Large intestine (tissue), 3 donors: ENCODE measurements at regions not wholly inside any gene's neighbourhood (a gene's known extent, or its start where the extent isn't known, plus 50 kb on each side); places are given as distances from the start of the nearest gene placed in this dataset.

ENCODE experiments used
- DNase-seq, 2 donors: peaks; one replicate each; pipeline versions ENCODE4 v3.0.0 to v3.0.0-alpha.2; 2013
- H3K27ac ChIP-seq: one replicate; pipeline ENCODE4 v1.5.1; 2013; ENCODE audit warnings: low read length
- H3K27me3 ChIP-seq: 2 replicates; pipeline ENCODE4 v1.6.1; 2013; ENCODE audit warnings: low read length; ENCODE audit not compliant: control insufficient read depth, insufficient read depth
- H3K36me3 ChIP-seq: 2 replicates; pipeline ENCODE4 v1.6.1; 2013; ENCODE audit warnings: low read length; ENCODE audit not compliant: control insufficient read depth, insufficient read depth
- H3K4me1 ChIP-seq: one replicate; pipeline ENCODE4 v1.6.1; 2013; ENCODE audit warnings: low read length; ENCODE audit not compliant: control insufficient read depth, insufficient read depth
- H3K4me3 ChIP-seq: one replicate; pipeline ENCODE4 v1.5.1; 2013; ENCODE audit warnings: low read length
- H3K9me3 ChIP-seq: one replicate; pipeline ENCODE4 v1.6.1; 2013; ENCODE audit warnings: mild to moderate bottlenecking, low read depth, low read length, moderate library complexity; ENCODE audit not compliant: control insufficient read depth
- WGBS: methylation state at CpG from one replicate; pipeline ENCODE4 v1.1.5; 2013; ENCODE audit warnings: low lambda C conversion rate; ENCODE audit not compliant: insufficient coverage; 5-methylcytosine and 5-hydroxymethylcytosine counted together

DNA sequence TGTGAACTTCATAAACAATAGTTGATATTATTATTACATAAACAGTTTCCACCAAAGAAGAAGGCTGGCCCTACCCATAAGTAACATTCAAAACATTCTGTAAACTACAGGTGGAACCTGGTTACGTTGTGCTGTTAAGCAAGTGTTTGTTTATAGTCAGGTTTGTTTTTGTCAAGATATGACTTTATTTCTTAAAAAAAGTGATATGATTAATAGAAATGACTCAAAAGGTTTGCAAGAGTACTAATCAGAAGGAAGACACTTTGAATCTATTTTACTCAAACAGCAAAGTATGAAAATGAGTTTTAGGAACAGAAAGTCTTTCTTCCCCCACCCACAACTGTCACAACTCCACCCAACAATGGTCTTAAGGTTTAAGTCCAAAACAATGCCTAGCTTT, 220.8 kb downstream of the PLK2 start:
- no peak overlapping the region for H3K4me3 ChIP-seq
- no peaks in the 10 kb centered on the region for H3K36me3 ChIP-seq
- no peaks in the 10 kb centered on the region for H3K4me1 ChIP-seq
- no CpG with 5 or more reads among the region's 1 CpG for WGBS
- H3K27ac ChIP-seq: no peak overlapping the region
- DNase-seq: no peak
- no peaks in the 10 kb centered on the region for H3K27me3 ChIP-seq
- no peaks in the 10 kb centered on the region for H3K9me3 ChIP-seq

- H3K4me3 ChIP-seq: no peak overlapping the region
- H3K36me3 ChIP-seq: no peaks in the 10 kb centered on the region
- DNase-seq: no peak
- no peaks in the 10 kb centered on the region for H3K4me1 ChIP-seq
- no peaks in the 10 kb centered on the region for H3K9me3 ChIP-seq
- no peak overlapping the region for H3K27ac ChIP-seq
- WGBS: no CpG with 5 or more reads among the region's 3 CpGs
- no peaks in the 10 kb centered on the region for H3K27me3 ChIP-seq
Measured at GRCh38 chr5:58236498-58236897, 223.4 kb downstream of the PLK2 start.

- DNase-seq: no peak
- Histone ChIP-seq H3K27ac (no peak overlapping the region), H3K4me1 (no peaks in the 10 kb centered on the region), H3K36me3 (no peaks in the 10 kb centered on the region), H3K27me3 (no peaks in the 10 kb centered on the region), H3K9me3 (no peaks in the 10 kb centered on the region), H3K4me3 (no peak overlapping the region)
- 0% methylated on average over 1 of the region's 3 CpGs for WGBS
Measured at GRCh38 chr5:58235299-58235698, 224.6 kb downstream of the PLK2 start.

- WGBS: 100% methylated on average over 1 of the region's 5 CpGs
- no peak overlapping the region for H3K27ac ChIP-seq
- no peaks in the 10 kb centered on the region for H3K36me3 ChIP-seq
- H3K9me3 ChIP-seq: no peaks in the 10 kb centered on the region
- no peak overlapping the region for H3K4me3 ChIP-seq
- H3K27me3 ChIP-seq: no peaks in the 10 kb centered on the region
- DNase-seq: no peak
- no peaks in the 10 kb centered on the region for H3K4me1 ChIP-seq
Measured at GRCh38 chr5:58232130-58232529, 227.8 kb downstream of the PLK2 start.

GRCh38 chr5:58231041-58231440, 228.8 kb downstream of the PLK2 start:
- Histone ChIP-seq H3K9me3 (no peaks in the 10 kb centered on the region), H3K36me3 (no peaks in the 10 kb centered on the region), H3K27me3 (no peaks in the 10 kb centered on the region), H3K4me3 (no peak overlapping the region), H3K4me1 (no peaks in the 10 kb centered on the region), H3K27ac (no peak overlapping the region)
- no peak for DNase-seq
- no CpG with 5 or more reads among the region's 1 CpG for WGBS

DNA sequence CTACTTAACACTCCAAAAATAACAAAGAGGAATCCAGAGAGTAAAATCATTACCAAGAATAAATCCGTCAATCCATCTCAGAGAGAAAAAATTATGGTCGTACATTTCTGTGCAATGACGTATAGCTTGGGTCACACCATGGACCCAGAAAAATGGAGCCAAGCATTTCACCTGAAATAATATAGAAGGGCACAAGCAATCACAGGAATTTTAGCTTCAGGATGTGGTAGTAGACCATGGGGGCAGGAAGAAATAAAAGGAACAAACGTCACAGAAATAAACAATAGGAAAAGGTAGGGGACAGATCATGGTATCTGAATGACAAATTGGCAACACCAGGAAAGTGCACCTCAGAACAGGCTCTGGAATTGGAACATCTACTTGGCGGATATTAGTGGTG, 231.0 kb downstream of the PLK2 start:
- H3K27me3 ChIP-seq: no peaks in the 10 kb centered on the region
- no peak for DNase-seq
- no peak overlapping the region for H3K4me3 ChIP-seq
- no peaks in the 10 kb centered on the region for H3K36me3 ChIP-seq
- H3K27ac ChIP-seq: no peak overlapping the region
- no peaks in the 10 kb centered on the region for H3K4me1 ChIP-seq
- H3K9me3 ChIP-seq: no peaks in the 10 kb centered on the region
- WGBS: 100% methylated on average over 2 of the region's 5 CpGs

GRCh38 chr5:58227858-58228257, 232.0 kb downstream of the PLK2 start:
- no peak overlapping the region for H3K27ac ChIP-seq
- no peaks in the 10 kb centered on the region for H3K27me3 ChIP-seq
- H3K4me3 ChIP-seq: no peak overlapping the region
- H3K9me3 ChIP-seq: no peaks in the 10 kb centered on the region
- no peaks in the 10 kb centered on the region for H3K36me3 ChIP-seq
- WGBS: 100% methylated on average over 1 of the region's 3 CpGs
- DNase-seq: no peak
- H3K4me1 ChIP-seq: no peaks in the 10 kb centered on the region

DNA sequence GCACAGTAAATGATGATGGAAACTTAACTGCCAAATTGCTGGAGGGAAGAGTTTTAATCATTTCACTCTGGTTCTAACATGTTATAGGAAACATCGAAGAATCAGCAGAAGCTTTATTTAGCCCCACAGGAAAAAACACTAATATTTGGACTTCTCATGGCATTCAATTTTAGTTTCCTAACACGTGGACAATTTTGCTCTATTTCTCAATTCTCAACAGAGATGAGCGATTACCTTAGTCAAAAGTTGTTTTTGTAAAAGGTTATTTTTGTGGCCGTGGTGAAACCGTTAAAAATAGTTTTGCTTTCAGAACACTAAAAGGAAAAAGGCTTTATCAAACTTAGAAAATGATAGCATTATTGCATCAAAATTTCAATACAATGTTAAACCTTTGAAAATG, 235.2 kb downstream of the PLK2 start:
- Histone ChIP-seq H3K4me1 (no peaks in the 10 kb centered on the region), H3K4me3 (no peak overlapping the region), H3K36me3 (no peaks in the 10 kb centered on the region), H3K27ac (no peak overlapping the region), H3K9me3 (no peaks in the 10 kb centered on the region), H3K27me3 (no peaks in the 10 kb centered on the region)
- no peak for DNase-seq
- 73% methylated on average over 3 of the region's 5 CpGs for WGBS

- H3K27ac ChIP-seq: no peak overlapping the region
- no peaks in the 10 kb centered on the region for H3K36me3 ChIP-seq
- no peaks in the 10 kb centered on the region for H3K27me3 ChIP-seq
- WGBS: 80% methylated on average over 1 of the region's 4 CpGs
- no peaks in the 10 kb centered on the region for H3K9me3 ChIP-seq
- no peaks in the 10 kb centered on the region for H3K4me1 ChIP-seq
- H3K4me3 ChIP-seq: no peak overlapping the region
- DNase-seq: no peak
Measured at GRCh38 chr5:58224221-58224620, 235.7 kb downstream of the PLK2 start.

DNA sequence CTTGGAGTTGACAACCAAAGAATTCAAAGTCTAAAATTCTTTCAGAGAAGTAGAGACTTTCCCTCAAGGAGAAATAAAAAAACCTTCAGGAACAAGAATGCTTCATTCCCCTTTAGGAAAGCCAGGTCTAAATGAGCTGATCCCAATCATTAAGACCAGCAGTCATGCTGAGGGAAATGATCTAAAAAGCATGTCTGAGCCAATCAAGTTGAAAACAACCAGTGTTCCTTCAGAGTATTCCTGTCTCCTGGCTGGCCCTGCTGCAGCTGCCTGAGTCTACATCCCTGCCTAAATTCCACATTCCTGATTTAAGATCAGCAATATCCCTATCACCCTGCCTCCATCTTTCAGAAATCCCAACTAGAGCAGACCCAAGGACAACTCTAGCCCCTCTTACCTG, 244.5 kb downstream of the PLK2 start:
- Histone ChIP-seq H3K9me3 (no peaks in the 10 kb centered on the region), H3K36me3 (no peaks in the 10 kb centered on the region), H3K27me3 (no peaks in the 10 kb centered on the region), H3K27ac (no peak overlapping the region), H3K4me3 (no peak overlapping the region), H3K4me1 (no peaks in the 10 kb centered on the region)
- no peak for DNase-seq

GRCh38 chr5:58211441-58211840, 248.4 kb downstream of the PLK2 start:
- Histone ChIP-seq H3K9me3 (no peaks in the 10 kb centered on the region), H3K36me3 (no peaks in the 10 kb centered on the region), H3K4me1 (no peaks in the 10 kb centered on the region), H3K4me3 (no peak overlapping the region), H3K27me3 (no peaks in the 10 kb centered on the region), H3K27ac (no peak overlapping the region)
- no CpG with 5 or more reads among the region's 1 CpG for WGBS
- DNase-seq: no peak
